Tibial nerve (tissue), 4 donors: ENCODE measurements at regions not wholly inside any gene's neighbourhood (a gene's known extent, or its start where the extent isn't known, plus 50 kb on each side); places are given as distances from the start of the nearest gene placed in this dataset.
"Not testable (repeated sequence)": the region's sequence is repeated elsewhere in the genome, so short reads cannot be mapped to it uniquely, and the experiment has no call there.

Experiments used
- DNase-seq, 2 donors: peaks; one replicate each; pipeline ENCODE4 v3.0.0-alpha.2; 2019; ENCODE audit warnings: low spot score in 2 of 2
- H3K27ac ChIP-seq, 4 donors: fragments of 200-600 bp; sonication (generic) in 3 of 4; one replicate each; pipeline ENCODE4 v1.5.1; 2017 to 2019; ENCODE audit warnings: mild to moderate bottlenecking in 1 of 4
- H3K27me3 ChIP-seq, 2 donors: fragments of 200-600 bp; sonication (generic) in 1 of 2; one replicate each; pipeline versions ENCODE4 v1.5.1 to v1.6.0; 2017 to 2019
- H3K36me3 ChIP-seq, 3 donors: fragments of 200-600 bp; sonication (generic); one replicate each; pipeline ENCODE4 v1.5.1; 2018 to 2019
- H3K4me1 ChIP-seq, 4 donors: fragments of 200-600 bp; sonication (generic) in 3 of 4; one replicate each; pipeline ENCODE4 v1.5.1; 2017 to 2019
- H3K4me3 ChIP-seq, 4 donors: fragments of 200-600 bp; sonication (generic) in 3 of 4; one replicate each; pipeline ENCODE4 v1.5.1; 2017 to 2019; ENCODE audit warnings: mild to moderate bottlenecking in 1 of 4, moderate library complexity in 1 of 4
- H3K9me3 ChIP-seq, 4 donors: fragments of 200-600 bp; sonication (generic) in 3 of 4; one replicate each; pipeline ENCODE4 v1.5.1; 2017 to 2019
- EP300 ChIP-seq, 2 donors: sonication (generic); formaldehyde crosslinking; IDR thresholded peaks; one replicate each; pipeline ENCODE4 v1.6.1; 2017; ENCODE audit warnings: antibody characterized with exemption in 2 of 2, mild to moderate bottlenecking in 1 of 2
- POLR2A ChIP-seq, 2 donors: fragments of 450-650 bp; IDR thresholded peaks; one replicate each; pipeline ENCODE4 v1.6.1; 2017; ENCODE audit warnings: antibody characterized with exemption in 2 of 2, mild to moderate bottlenecking in 2 of 2, moderate library complexity in 2 of 2
- WGBS, 2 donors: methylation state at CpG; one replicate each; pipeline ENCODE4 v1.1.5; 2018; 5-methylcytosine and 5-hydroxymethylcytosine counted together
- TF ChIP-seq, protein P1 (sequence below), 5 experiments: fragments of 200-600 bp in 3 of 5; fragments of 450-650 bp in 2 of 5; sonication (generic) in 3 of 5; IDR thresholded peaks; one replicate each; pipeline ENCODE4 v1.5.1; 2016 to 2019; ENCODE audit warnings: antibody characterized with exemption in 5 of 5, mild to moderate bottlenecking in 3 of 5, moderate library complexity in 2 of 5

DNA sequence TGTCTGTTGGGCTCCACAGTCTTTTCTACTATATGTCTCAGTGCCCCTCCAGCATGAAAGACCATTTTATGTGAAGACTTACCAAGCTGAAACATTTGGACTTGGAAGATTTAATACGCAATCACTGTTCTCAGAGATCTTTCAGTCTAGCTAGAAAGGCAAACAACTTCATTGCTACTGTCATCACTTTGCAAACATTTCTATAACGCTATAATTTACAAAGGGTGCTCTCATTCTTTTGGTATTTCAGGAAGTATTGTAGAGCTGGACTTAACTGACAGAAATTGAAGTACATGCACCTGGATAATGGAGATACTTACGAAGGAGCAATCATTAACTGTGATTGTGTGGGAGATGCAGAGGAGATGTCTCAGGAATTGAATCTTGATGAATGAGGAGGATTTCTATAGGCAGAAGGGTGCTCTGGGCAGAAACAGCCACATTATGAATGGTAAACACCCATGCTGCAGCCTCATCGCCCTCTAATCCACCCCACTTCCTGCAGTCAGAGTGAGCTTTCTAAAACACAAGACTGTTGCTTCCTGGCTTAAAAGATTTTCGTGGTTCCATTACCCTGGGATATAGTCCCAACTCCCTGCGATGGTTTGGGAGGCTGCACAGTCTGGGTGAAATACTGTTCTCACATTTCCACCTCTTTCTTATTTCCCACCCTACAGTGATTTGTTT lies 75.1 kb upstream of the GNG12 start:
- Histone ChIP-seq H3K27ac (no peak overlapping the region), H3K9me3 (peaks cover 0 to 7% (median 0%) of the 10 kb centered on the region in 4 donors), H3K4me3 (no peak overlapping the region), H3K36me3 (no peaks in the 10 kb centered on the region), H3K27me3 (no peaks in the 10 kb centered on the region), H3K4me1 (no peaks in the 10 kb centered on the region)
- 66 to 71% methylated on average over 6 of the region's 6 CpGs for WGBS, 2 donors
- DNase-seq: no peak
- no peak for TF ChIP-seq EP300 (IDR thresholded peaks at IDR 0.05)
- TF ChIP-seq, protein P1, sequence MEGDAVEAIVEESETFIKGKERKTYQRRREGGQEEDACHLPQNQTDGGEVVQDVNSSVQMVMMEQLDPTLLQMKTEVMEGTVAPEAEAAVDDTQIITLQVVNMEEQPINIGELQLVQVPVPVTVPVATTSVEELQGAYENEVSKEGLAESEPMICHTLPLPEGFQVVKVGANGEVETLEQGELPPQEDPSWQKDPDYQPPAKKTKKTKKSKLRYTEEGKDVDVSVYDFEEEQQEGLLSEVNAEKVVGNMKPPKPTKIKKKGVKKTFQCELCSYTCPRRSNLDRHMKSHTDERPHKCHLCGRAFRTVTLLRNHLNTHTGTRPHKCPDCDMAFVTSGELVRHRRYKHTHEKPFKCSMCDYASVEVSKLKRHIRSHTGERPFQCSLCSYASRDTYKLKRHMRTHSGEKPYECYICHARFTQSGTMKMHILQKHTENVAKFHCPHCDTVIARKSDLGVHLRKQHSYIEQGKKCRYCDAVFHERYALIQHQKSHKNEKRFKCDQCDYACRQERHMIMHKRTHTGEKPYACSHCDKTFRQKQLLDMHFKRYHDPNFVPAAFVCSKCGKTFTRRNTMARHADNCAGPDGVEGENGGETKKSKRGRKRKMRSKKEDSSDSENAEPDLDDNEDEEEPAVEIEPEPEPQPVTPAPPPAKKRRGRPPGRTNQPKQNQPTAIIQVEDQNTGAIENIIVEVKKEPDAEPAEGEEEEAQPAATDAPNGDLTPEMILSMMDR (IDR thresholded peaks at IDR 0.05): no peak
- TF ChIP-seq POLR2A (IDR thresholded peaks at IDR 0.05): no peak

DNA sequence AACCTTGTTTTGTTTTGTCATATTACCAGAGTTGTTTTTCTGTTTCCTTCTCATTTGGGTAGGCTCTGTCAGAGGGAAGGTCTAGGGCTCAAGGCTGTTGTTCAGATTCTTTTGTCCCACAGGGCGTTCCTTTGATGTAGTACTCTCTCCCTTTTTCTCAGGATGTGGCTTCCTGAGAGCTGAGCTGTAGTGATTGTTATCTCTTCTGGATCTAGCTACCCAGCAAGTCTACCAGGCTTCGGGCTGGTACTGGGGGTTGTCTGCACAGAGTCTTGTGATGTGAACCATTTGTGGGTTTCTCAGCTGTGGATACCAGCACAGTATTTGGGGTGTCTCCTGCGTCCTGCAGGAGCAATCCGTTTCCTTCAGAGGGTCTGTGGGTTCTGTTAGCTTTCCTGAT lies 74.2 kb upstream of the GNG12 start:
- not testable (repeated sequence) for H3K27ac ChIP-seq, H3K9me3 ChIP-seq, DNase-seq, H3K27me3 ChIP-seq, H3K4me3 ChIP-seq, H3K36me3 ChIP-seq, H3K4me1 ChIP-seq
- 73 to 82% methylated on average over 4 of the region's 4 CpGs for WGBS, 2 donors

DNA sequence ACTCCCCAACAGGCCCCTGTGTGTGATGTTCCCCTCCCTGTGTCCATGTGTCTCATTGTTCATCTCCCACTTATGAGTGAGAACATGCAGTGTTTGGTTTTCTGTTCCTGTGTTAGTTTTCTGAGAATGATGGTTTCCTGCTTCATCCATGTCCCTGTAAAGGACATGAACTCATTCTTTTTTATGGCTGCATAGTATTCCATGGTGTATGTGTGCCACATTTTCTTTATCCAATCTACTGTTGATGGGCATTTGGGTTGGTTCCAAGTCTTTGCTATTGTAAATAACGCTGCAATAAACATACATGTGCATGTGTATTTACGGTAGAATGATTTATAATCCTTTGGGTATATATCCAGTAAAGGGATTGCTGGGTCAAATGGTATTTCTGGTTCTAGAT lies 72.7 kb upstream of the GNG12 start:
- not testable (repeated sequence) for H3K36me3 ChIP-seq, H3K4me1 ChIP-seq, DNase-seq, H3K27me3 ChIP-seq, H3K4me3 ChIP-seq, H3K27ac ChIP-seq
- WGBS, 2 donors: 91 to 97% methylated on average over 2 of the region's 2 CpGs
- peaks cover 0 to 19% (median 0%) of the 10 kb centered on the region in 4 donors for H3K9me3 ChIP-seq

DNA sequence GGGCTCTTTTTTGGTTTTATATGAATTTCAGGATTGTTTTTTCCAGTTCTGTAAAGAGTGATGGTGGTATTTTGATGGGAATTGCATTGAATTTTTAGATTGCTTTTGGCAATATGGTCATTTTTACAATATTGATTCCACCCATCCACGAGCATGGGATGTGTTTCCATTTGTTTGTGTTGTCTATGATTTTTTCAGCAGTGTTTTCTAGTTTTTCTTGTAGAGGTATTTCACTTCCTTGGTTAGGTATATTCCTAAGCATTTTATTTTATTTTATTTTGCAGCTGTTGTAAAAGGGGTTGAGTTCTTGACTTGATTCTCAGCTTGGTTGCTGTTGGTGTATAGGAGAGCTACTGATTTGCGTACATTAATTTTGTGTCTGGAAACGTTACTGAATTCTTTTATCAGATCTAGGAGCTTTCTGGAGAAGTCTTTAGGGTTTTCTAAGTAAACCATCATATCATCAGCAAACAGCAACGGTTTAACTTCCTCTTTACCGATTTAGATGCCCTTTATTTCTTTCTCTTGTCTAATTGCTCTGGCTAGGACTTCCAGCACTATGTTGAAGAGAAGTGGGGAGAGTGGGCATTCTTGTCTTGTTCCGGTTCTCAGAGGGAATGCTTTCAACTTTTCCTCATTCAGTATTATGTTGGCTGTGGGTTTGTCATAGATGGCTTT lies 69.4 kb upstream of the GNG12 start:
- not testable (repeated sequence) for H3K27ac ChIP-seq, H3K27me3 ChIP-seq, DNase-seq, H3K4me1 ChIP-seq, H3K36me3 ChIP-seq, H3K4me3 ChIP-seq
- H3K9me3 ChIP-seq: peaks cover 0 to 25% (median 0%) of the 10 kb centered on the region in 4 donors
- 81 to 86% methylated on average over 6 of the region's 6 CpGs for WGBS, 2 donors

DNA sequence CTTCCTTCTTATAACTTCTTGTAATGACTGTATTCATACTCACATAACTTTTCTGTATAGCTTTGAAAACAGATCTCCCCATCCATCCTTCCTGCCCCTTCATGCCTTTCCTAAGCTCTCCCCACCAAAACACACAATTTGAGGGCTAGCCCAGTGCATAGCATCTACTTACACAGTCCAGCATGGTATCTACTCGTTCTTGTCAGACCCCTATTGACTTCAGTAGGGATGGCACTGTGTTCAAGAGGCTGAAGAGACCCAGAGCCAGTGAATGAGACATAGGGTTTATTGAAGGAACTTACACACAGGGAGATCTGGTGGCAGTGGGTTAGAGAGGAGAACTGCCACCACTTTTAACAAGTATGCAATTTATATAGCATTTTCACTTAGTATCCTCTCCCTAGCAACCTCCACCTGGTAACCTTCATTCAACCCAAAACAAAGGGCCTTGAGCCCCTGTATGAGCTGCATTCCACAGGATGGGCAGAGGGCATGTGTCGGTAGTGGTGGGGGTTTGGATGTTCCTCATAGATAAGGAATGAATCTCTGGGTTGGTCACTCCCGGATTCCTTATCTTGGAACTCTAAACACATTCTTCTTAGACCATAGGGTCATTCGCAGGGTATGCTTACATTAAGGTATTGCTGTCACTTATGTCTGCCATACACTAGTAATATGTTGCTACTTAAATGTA lies 64.9 kb upstream of the GNG12 start:
- no peak for TF ChIP-seq POLR2A (IDR thresholded peaks at IDR 0.05)
- no peak for TF ChIP-seq EP300 (IDR thresholded peaks at IDR 0.05)
- TF ChIP-seq, protein P1 (IDR thresholded peaks at IDR 0.05): no peak
- no peak overlapping the region for H3K4me3 ChIP-seq
- H3K27me3 ChIP-seq: no peaks in the 10 kb centered on the region
- WGBS, 2 donors: 75 to 85% methylated on average over 4 of the region's 4 CpGs
- no peak for DNase-seq
- H3K36me3 ChIP-seq: no peaks in the 10 kb centered on the region
- H3K27ac ChIP-seq: no peak overlapping the region
- H3K9me3 ChIP-seq: peaks cover 0 to 18% (median 0%) of the 10 kb centered on the region in 4 donors
- H3K4me1 ChIP-seq: no peaks in the 10 kb centered on the region

DNA sequence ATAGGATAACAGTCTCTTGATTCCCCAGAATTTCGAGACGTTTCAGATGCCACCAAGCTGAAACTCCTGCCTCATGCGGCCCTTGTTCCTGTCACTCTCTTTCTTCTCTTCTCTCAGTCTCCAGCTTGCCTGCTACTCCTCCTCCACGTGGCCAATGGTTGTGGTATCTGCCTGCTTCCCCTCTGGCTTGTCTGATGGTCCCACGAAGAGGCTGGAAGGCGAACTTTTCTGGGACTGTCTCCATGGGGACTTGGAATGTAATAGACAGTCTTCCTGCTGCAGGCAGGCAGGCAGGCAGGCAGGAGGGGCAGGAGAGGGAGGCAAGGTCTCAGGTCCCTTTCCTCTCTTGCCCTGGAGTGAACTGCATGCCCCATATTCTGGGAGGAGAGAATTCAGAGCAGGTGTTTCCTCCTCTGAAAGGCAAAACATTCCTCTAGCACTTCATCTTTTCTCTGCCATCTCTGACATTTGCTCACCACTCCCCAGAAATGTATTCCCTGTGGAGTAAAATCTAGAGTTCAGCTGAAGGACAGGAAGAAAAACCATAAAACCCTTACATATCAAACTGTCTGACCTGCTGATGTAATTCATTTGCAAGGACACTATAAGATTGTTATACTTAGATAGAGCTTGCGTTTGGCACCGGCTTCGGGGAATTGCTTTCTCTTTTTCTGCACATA lies 64.1 kb upstream of the GNG12 start:
- no peak overlapping the region for H3K4me3 ChIP-seq
- peaks cover 0 to 18% (median 0%) of the 10 kb centered on the region in 4 donors for H3K9me3 ChIP-seq
- H3K27ac ChIP-seq: no peak overlapping the region
- no peaks in the 10 kb centered on the region for H3K4me1 ChIP-seq
- no peaks in the 10 kb centered on the region for H3K27me3 ChIP-seq
- TF ChIP-seq, protein P1 (IDR thresholded peaks at IDR 0.05): no peak
- no peak for TF ChIP-seq POLR2A (IDR thresholded peaks at IDR 0.05)
- no peak for TF ChIP-seq EP300 (IDR thresholded peaks at IDR 0.05)
- no peak for DNase-seq
- H3K36me3 ChIP-seq: no peaks in the 10 kb centered on the region
- WGBS, 2 donors: 43 to 54% methylated on average over 9 of the region's 9 CpGs
